ENCODE measurements at regions not wholly inside any gene's neighbourhood (a gene's known extent, or its start where the extent isn't known, plus 50 kb on each side); places are given as distances from the start of the nearest gene placed in this dataset.

DNA sequence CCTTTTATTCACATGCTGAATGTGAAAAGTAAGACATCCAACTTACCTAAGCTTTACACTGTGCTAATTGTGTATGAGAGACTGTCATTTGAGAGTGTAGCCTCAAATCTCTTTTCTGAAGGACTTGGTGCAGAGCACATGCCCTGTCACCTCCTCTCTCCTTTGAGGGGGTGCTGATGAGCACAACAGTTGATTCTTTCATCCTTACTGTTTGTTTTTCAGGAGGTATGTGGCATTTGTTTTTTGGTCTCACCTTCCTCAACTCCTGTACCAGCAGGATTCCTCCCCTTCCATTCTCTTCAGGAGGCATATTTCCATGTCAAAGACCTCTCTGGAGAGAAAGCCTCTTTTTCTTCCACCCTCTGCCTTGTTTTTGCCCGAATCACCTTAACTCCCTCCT, 252.6 kb upstream of the CITED2 start:
- Histone ChIP-seq H3K27ac (no peak overlapping the region), H3K4me1 (replicated peaks in 1 of 2) (peaks cover 0 to 9% of the 10 kb centered on the region in 2 donors), H3K9me3 (replicated peaks in 1 of 3) (no peaks in the 10 kb centered on the region), H3K27me3 (no peaks in the 10 kb centered on the region), H3K36me3 (replicated peaks in 1 of 2) (no peaks in the 10 kb centered on the region), H3K4me3 (no peak overlapping the region)
- DNase-seq = no peak
- intact Hi-C loops (cut with DNase I) = no loop called here
- TF ChIP-seq POLR2A (IDR thresholded peaks at IDR 0.05) = no peak
- TF ChIP-seq, protein P1, sequence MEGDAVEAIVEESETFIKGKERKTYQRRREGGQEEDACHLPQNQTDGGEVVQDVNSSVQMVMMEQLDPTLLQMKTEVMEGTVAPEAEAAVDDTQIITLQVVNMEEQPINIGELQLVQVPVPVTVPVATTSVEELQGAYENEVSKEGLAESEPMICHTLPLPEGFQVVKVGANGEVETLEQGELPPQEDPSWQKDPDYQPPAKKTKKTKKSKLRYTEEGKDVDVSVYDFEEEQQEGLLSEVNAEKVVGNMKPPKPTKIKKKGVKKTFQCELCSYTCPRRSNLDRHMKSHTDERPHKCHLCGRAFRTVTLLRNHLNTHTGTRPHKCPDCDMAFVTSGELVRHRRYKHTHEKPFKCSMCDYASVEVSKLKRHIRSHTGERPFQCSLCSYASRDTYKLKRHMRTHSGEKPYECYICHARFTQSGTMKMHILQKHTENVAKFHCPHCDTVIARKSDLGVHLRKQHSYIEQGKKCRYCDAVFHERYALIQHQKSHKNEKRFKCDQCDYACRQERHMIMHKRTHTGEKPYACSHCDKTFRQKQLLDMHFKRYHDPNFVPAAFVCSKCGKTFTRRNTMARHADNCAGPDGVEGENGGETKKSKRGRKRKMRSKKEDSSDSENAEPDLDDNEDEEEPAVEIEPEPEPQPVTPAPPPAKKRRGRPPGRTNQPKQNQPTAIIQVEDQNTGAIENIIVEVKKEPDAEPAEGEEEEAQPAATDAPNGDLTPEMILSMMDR (IDR thresholded peaks at IDR 0.05) = no peak
- 74 to 79% (median 74%) methylated on average over 1 of the region's 1 CpG for WGBS, 4 donors

DNA sequence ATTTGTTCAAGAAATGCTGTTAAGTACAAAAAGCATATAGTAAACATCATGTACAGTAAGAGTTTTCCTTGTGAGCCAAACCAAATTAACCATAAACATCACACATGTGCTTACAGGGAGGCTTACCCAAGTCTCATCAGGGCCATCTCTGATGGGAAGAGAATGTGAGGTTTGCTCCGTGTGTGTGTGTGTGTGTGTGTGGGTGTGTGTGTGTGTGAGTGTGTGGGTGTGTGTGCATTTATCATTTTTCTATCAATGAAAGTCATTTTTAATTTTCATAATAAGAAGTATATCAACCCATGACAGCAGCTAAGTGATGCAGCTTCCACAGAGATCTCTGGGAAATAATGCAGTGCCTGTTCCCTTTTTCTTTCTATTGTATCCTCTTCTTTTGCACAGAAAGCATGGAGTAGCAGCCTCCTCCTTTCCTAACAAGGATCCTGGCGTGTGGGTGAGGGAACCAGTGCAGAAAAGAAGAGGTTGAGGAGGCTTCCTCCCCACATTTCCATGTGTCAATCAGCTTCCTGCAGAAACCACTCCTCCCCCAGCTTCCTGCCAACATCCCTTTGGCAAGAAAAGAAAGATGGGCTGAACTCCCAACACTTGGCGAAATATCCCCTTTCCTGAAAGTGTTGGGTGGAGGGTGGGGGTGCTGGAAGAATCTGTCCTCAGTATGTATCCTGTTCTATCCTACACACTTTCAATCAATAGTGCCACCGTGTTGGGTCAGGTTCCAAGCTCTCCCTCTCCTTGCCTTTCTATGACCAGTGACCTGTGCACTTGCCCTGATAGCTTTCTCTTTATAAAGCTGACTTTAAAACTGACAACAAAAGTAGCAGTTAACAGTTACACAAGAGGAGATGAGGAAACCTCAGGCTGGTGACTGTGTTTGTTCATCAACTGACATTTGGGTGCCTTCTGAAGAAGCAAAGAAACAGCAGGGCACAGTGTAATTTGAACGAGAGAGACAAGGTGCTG, 251.8 kb upstream of the CITED2 start:
- Histone ChIP-seq H3K27me3 (no peaks in the 10 kb centered on the region), H3K27ac (no peak overlapping the region), H3K36me3 (replicated peaks in 1 of 2) (no peaks in the 10 kb centered on the region), H3K4me1 (replicated peaks in 1 of 2) (peaks cover 0 to 9% of the 10 kb centered on the region in 2 donors), H3K4me3 (no peak overlapping the region), H3K9me3 (replicated peaks in 1 of 3) (no peaks in the 10 kb centered on the region)
- TF ChIP-seq POLR2A (IDR thresholded peaks at IDR 0.05) = no peak
- TF ChIP-seq, protein P1 (IDR thresholded peaks at IDR 0.05) = no peak
- DNase-seq = no peak
- WGBS, 4 donors = 64 to 69% (median 67%) methylated on average over 5 of the region's 5 CpGs
- intact Hi-C loops (cut with DNase I) = no loop called here

DNA sequence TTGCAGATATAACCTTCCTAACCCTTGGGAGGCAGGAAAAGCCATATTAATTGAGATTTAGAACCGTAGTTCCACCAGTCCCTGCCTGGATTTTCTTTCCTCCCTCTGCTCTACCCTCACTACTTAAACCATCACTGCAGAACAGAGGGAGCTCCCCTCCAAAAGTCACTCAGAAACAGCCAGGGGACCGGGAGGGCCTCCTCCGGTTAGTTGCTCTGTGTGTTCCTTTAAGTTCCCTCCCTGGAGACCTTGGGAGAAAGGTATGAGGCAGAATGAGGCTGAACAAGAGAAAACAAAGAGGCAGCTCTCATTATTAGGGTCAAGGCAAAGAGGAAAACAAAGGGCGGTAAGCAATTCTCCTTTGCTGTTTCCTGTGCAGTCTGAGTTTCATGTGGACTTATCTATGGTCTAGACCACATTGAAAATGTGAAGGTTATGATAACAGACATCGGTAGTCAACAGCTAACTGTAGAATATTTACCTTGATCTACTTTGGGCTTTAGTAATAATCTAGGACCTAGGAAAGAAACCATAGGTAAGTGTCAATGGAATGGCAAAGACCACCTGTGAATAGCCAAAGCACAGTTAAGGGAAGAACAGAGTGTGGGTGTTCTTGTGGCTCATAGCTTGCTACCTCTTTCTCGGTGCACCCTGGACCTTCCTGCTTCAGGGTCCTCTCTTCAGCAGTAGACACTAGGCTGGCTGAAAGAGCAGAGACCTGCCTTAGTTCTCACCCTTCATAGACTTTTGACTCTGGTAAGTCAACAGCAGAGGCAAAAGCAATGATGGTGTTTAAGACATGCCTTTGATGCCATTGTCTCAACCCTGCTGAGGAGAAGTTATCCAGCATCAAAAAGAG, 250.9 kb upstream of the CITED2 start:
- Histone ChIP-seq H3K4me1 (replicated peaks in 1 of 2) (peaks cover 0 to 9% of the 10 kb centered on the region in 2 donors), H3K9me3 (replicated peaks in 1 of 3) (no peaks in the 10 kb centered on the region), H3K27me3 (no peaks in the 10 kb centered on the region), H3K27ac (no peak overlapping the region), H3K36me3 (replicated peaks in 1 of 2) (no peaks in the 10 kb centered on the region), H3K4me3 (no peak overlapping the region)
- TF ChIP-seq, protein P1 (IDR thresholded peaks at IDR 0.05) = no peak
- TF ChIP-seq POLR2A (IDR thresholded peaks at IDR 0.05) = no peak
- no peak for DNase-seq
- intact Hi-C loops (cut with DNase I) = no loop called here
- WGBS, 4 donors = 51 to 64% (median 56%) methylated on average over 6 of the region's 6 CpGs

DNA sequence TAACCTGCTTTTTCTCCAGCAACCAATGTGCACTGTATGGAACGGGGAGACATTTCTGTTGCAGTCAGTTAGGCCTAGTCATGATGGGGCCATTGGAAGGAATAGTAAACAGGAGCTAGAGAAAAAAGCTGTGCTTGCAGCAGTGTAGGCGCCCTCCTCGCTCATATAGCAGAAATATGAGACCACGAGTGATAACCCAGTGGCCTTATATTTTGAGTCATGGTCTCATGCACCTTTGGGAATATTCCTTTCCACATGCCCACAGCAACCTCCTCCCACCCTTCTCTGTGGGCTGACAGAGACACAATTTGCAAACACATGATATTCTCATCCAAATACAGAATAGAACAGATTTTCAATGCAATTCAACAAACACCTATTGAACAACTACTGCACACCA, 248.9 kb upstream of the CITED2 start:
- H3K27me3 ChIP-seq = no peaks in the 10 kb centered on the region
- 90 to 97% (median 95%) methylated on average over 4 of the region's 4 CpGs for WGBS, 4 donors
- no peak overlapping the region for H3K27ac ChIP-seq
- H3K9me3 ChIP-seq (replicated peaks in 1 of 3) = no peaks in the 10 kb centered on the region
- H3K4me3 ChIP-seq = no peak overlapping the region
- intact Hi-C loops (cut with DNase I) = no loop called here
- no peak for DNase-seq
- TF ChIP-seq POLR2A (IDR thresholded peaks at IDR 0.05) = no peak
- TF ChIP-seq, protein P1 (IDR thresholded peaks at IDR 0.05) = no peak
- H3K36me3 ChIP-seq (replicated peaks in 1 of 2) = no peaks in the 10 kb centered on the region
- peaks cover 0 to 9% of the 10 kb centered on the region in 2 donors for H3K4me1 ChIP-seq (replicated peaks in 1 of 2)
